ENCODE measurements at regions not wholly inside any gene's neighbourhood (a gene's known extent, or its start where the extent isn't known, plus 50 kb on each side); places are given as distances from the start of the nearest gene placed in this dataset.

GRCh38 chr1:213568929-213569815 lies 418.6 kb upstream of the PROX1 start:
- TF ChIP-seq CSDC2 (CRISPR knock-in tag; IDR thresholded peaks at IDR 0.05) (no peak), ZNF70 (CRISPR knock-in tag; IDR thresholded peaks at IDR 0.05) (no peak), SNAI2 (CRISPR knock-in tag; IDR thresholded peaks at IDR 0.05) (no peak), ZNF565 (CRISPR knock-in tag; conservative IDR thresholded peaks at IDR 0.05; ENCODE audit: low read depth) (no peak), ARNTL (CRISPR knock-in tag; IDR thresholded peaks at IDR 0.05; ENCODE audit: borderline replicate concordance, low read depth) (no peak)

All from SK-N-SH treated with all-trans-retinoic acid at 6 μM for 48 hours (cell line).